ENCODE measurements at regions not wholly inside any gene's neighbourhood (a gene's known extent, or its start where the extent isn't known, plus 50 kb on each side); places are given as distances from the start of the nearest gene placed in this dataset.

- no peak for DNase-seq
These were observed 603.0 kb downstream of the LMO7 start for GRCh38 chr13:76239031-76239680.

DNA sequence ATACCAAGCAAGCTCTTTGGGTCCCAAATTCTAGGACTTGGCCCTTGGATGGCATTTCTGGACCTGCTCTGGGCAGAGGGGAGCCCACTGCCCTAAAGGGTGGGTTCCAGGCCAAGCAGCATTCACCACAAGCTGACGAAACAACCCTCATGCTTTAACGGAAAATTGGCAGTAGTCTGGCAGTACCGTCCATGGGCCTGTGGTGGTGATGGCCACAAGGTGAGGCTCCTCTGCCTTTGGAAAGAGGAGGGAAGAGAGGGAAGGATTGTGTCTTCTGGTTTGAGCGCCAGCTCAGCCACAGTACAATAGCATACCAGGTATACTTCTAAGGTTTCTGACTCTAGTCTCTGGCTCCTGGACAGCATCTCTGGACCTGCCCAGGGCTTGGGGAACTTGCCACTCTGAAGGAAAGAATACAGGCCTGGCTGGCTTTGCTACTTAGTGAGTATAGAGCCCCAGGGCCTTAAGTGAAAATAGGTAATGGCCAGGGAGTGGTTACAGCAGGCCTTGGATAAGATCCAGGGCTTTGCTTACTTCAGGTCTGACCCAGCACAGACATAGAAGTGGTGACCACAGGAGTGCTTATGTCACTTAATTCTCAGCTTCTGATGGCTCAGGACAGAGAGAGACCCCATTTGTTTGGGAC lies 595.5 kb downstream of the LMO7 start:
- DNase-seq = no peak

- DNase-seq = no peak
These were observed 593.2 kb downstream of the LMO7 start for GRCh38 chr13:76229281-76229680.

DNA sequence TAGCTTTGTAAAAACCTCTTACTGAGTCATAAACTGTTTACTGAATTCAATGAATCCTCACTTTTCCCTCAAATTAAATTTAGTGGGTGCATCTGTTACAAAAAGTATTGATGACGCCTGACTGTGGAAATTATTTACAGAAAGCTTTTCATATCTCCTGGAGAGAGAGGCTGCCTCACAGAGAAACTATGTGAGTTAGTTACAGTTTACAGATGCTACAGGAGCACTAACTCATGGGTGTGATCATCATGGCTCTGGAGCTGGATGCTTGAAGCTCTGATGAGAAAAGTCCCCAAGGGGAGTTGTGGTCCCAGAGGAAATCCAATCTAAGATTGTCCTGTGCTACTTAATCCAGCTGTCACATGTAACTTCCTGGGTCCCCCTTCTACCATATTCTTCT lies 590.8 kb downstream of the LMO7 start:
- DNase-seq = no peak

DNA sequence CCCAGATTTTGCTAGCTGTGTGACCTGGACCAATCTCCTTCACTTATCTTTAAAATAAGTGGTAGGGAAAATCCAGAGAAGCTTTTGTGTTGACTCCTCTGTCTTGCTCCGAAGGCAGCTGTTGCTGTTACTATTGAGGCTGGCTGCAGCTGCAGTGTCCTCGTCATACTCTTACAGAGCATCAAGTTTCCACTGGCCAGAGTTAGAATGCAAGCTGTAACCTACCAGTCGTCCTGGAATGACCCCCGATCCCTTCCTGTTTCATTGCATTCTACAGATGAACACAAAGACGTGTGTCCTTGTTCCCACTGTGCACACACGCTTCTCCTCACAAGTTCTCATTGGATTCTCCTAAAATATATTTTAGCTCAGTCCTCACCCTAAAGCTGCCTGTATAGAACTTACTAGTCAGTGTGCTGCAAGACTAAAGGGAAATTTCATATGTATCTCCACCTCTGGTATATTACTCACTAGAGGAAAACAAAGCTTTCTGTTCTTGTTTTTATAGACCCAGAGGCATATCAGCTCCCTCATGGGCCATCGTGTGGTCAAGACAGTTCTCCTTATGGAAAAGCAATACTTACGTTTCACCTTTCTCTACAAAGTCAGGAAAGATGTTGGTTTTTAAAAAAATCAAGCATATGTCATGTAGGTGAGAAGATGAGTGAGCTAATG lies 589.8 kb downstream of the LMO7 start:
- no peak for DNase-seq

GRCh38 chr13:76223999-76224398 lies 587.9 kb downstream of the LMO7 start:
- DNase-seq = no peak

DNA sequence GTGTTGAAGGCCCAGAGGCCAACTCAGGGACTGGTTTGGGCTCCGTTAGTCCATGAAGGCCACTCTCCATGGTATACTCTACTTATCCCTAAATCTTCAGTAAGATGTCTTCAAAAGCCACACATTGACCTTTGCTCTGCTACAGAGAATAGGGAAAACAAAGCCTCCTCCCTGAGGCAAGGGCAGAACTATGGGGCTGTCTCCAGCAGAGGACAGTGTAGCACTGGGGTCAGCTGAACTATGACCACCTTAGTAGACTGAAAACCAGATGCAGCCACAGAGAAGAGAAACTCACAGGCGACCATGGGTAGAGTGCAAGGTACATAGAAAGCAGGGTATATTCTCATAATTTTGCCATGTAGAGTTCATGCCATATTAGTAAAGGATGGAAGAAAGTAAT lies 587.4 kb downstream of the LMO7 start:
- no peak for DNase-seq

DNA sequence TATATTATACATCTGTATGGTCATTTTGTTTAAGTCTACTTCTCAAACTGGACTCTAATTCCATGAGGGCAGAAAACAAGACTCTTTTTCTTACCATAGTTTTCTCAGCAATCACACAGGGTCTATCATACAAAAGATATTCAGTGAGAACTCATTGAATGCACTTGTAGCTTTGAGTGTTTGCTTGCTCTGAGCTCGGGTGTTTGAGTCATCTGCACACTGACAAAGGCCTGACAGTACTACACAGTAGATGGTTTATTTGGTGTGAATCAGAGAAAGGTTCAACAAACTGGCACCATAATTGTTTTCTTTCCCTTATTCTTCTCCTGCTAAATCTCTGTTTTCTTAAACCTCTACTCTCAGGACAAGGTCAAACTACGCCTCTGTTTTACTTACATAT lies 586.4 kb downstream of the LMO7 start:
- no peak for DNase-seq

DNA sequence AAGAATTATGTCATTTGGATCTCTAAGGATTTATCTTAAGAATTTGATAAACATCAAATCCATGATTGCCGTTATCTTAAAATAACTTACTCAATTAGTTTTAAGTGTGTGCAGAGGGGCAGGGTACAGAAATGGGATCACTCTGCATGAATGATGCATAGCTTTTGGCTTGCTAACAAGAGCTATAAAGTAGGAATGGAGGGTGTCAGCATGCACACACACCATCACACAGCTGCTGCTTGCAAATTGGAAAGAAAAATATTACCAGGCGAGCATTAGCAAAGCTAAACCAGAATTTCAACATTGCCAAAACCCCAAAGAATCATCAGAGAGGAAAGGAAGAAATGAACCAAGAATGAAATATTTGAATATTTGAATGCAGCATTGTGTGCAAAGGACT lies 580.6 kb downstream of the LMO7 start:
- no peak for DNase-seq

- DNase-seq = no peak
These were observed 577.9 kb downstream of the LMO7 start for GRCh38 chr13:76214001-76214400.

DNA sequence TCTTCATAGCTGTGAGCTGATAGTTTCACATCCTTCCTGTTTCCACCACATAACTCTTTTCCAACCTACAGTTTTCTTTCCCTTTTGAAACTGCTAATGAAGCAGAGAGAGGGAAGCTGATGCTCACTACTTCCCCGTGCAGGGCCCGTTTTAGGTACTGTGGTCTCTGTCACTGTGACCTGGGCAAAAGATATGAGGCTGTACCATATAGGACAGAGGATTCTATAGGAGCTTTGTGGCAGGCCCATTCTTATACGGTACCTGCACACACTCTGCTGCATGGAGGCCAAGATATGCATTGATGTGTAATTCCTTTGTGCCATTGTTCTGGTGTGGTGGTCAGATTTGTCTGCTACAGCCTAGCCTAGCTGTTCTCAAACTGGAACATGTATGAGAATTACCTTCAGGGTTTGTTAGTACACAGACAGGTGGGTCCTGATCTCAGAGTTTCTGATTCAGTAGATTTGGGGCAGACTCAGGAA lies 577.3 kb downstream of the LMO7 start:
- DNase-seq = no peak

- no peak for DNase-seq
These were observed 574.1 kb downstream of the LMO7 start for GRCh38 chr13:76210262-76210661.

DNA sequence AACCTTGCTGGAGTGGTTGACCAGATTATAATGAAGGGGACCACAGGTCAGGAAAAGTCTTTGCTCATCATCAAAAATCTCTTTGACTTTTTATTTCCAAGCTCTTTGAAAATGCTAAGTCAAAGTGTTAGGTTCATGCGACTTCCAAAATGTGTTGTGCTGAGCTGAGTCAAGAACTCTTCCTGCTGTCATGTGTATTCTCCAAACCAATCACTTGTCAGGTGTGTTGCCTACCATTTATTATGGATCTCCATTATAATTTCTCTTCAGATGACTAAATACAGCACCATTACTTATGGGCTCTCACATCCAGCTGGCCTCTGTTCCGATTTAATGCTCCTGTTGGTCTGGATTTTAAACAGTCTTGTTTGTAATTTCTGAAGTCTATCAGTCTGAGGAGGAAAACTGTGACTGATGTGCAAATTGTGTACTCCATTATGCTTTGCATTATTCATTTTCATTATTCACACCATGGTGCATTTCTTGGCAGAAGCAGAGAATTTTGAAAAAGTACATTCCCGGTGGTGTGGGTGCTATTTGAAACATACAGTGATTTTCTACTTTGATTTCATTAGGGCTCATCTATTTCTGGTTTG lies 562.5 kb downstream of the LMO7 start:
- DNase-seq = no peak

GRCh38 chr13:76189882-76190519 lies 553.9 kb downstream of the LMO7 start:
- no peak for DNase-seq

- no peak for DNase-seq
These were observed 540.0 kb downstream of the LMO7 start for GRCh38 chr13:76175961-76176725.

DNA sequence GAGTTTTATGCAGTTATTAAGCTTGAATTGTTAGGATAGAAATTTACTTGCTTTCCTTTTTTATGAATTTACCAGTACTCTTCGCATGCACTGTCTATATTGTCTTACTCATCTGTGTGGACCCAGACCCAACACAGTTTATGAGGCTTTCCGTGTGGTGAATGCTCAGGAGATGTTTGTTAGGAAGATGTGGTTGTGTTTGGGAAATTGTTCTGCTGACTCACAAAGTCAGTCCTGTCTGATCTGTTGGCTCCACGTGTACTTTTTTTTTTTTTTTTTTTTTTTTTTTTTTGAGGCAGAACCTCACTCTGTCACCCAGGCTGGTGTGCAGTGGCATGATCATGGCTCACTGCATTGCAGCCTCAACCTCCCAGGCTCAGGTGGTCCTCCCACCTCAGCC lies 532.5 kb downstream of the LMO7 start:
- DNase-seq = no peak

GRCh38 chr13:76164290-76164689 lies 528.2 kb downstream of the LMO7 start:
- DNase-seq = no peak

DNA sequence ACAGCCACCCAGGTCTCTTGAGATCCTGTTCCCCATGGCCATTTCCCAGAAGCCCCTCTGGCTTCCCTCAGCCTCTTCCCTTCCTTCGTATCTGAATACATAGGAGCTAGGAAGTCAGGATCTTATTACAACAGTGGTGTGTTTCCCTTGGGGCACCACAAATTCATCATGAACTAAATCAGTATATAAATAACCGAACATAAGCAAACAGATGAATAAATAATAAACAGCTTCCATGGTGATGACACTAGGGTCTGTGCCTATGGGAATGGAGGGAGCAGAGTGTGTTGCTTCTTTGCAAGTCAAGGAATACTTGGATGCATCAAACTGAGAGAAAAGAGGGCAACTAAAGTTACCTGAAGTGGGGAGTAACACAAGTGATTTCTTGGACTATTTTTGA lies 527.6 kb downstream of the LMO7 start:
- DNase-seq = no peak

- no peak for DNase-seq
These were observed 525.1 kb downstream of the LMO7 start for GRCh38 chr13:76160961-76161925.

GRCh38 chr13:76160506-76160905 lies 524.4 kb downstream of the LMO7 start:
- DNase-seq = no peak

DNA sequence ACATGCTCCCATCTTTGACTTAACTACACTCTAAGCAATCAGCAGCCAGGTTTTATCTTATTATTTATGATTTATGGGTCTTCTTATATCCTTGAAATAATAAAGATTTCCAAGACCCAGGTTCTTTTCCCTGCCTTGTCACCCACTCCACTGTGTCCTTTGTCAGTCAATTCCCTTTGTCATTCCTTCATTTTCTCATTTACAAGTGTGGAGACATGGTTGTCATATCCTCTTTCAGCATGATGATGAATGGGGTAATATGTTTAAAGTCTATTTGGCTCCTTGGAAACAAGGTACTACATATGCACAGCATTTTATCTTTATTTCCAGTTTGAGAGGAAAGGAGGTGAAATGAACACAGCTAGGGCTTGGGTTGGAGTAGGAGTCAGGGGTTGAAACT lies 521.8 kb downstream of the LMO7 start:
- DNase-seq = no peak
